HEK293 (cell line): ENCODE measurements at regions not wholly inside any gene's neighbourhood (a gene's known extent, or its start where the extent isn't known, plus 50 kb on each side); places are given as distances from the start of the nearest gene placed in this dataset.

ENCODE experiments used
- KLF8 ChIP-seq: fragments of 450-650 bp; formaldehyde crosslinking; IDR thresholded peaks from 2 replicates; pipeline ENCODE4 v1.5.1; 2016; ENCODE audit warnings: missing biosample characterization, missing genetic modification characterization
- OVOL3 ChIP-seq: fragments of 450-650 bp; formaldehyde crosslinking; IDR thresholded peaks from 2 replicates; pipeline ENCODE4 v1.5.1; 2016; ENCODE audit warnings: missing biosample characterization, missing genetic modification characterization
- SCRT1 ChIP-seq: fragments of 450-650 bp; formaldehyde crosslinking; IDR thresholded peaks from 2 replicates; pipeline ENCODE4 v1.5.1; 2016; ENCODE audit warnings: missing biosample characterization, missing genetic modification characterization, borderline replicate concordance
- SP3 ChIP-seq: fragments of 450-650 bp; formaldehyde crosslinking; IDR thresholded peaks from 2 replicates; pipeline ENCODE4 v1.5.1; 2016; ENCODE audit warnings: missing biosample characterization, missing genetic modification characterization
- YY2 ChIP-seq: fragments of 450-650 bp; formaldehyde crosslinking; IDR thresholded peaks from 2 replicates; pipeline ENCODE4 v1.5.1; 2016; ENCODE audit warnings: missing biosample characterization, missing genetic modification characterization
- ZBTB1 ChIP-seq: fragments of 450-650 bp; formaldehyde crosslinking; IDR thresholded peaks from 2 replicates; pipeline ENCODE4 v1.5.1; 2016; ENCODE audit warnings: missing biosample characterization, missing genetic modification characterization
- ZBTB48 ChIP-seq: fragments of 450-650 bp; formaldehyde crosslinking; IDR thresholded peaks from 2 replicates; pipeline ENCODE4 v1.5.1; 2016; ENCODE audit warnings: missing biosample characterization, missing genetic modification characterization
- ZNF112 ChIP-seq: fragments of 450-650 bp; formaldehyde crosslinking; IDR thresholded peaks from 2 replicates; pipeline ENCODE4 v1.5.0; 2017; ENCODE audit warnings: missing biosample characterization, missing genetic modification characterization
- ZNF202 ChIP-seq: fragments of 450-650 bp; formaldehyde crosslinking; IDR thresholded peaks from 2 replicates; pipeline ENCODE4 v1.5.1; 2016; ENCODE audit warnings: missing biosample characterization, missing genetic modification characterization, borderline replicate concordance
- ZNF335 ChIP-seq: fragments of 450-650 bp; formaldehyde crosslinking; conservative IDR thresholded peaks from 2 replicates; pipeline ENCODE4 v1.5.1; 2016; ENCODE audit warnings: missing biosample characterization, missing genetic modification characterization
- ZNF37A ChIP-seq: fragments of 450-650 bp; IDR thresholded peaks from 2 replicates; pipeline ENCODE4 v1.5.1; 2018; ENCODE audit warnings: missing biosample characterization, missing genetic modification characterization
- ZNF426 ChIP-seq: fragments of 450-650 bp; formaldehyde crosslinking; IDR thresholded peaks from 2 replicates; pipeline ENCODE4 v1.5.1; 2017; ENCODE audit warnings: missing biosample characterization, missing genetic modification characterization, mild to moderate bottlenecking, inconsistent platforms, moderate library complexity
- ZNF558 ChIP-seq: fragments of 450-650 bp; formaldehyde crosslinking; IDR thresholded peaks from 2 replicates; pipeline ENCODE4 v1.5.1; 2016; ENCODE audit warnings: missing biosample characterization, missing genetic modification characterization
- ZNF596 ChIP-seq: fragments of 450-650 bp; IDR thresholded peaks from 2 replicates; pipeline ENCODE4 v1.5.0; 2018; ENCODE audit warnings: missing biosample characterization, mild to moderate bottlenecking, missing genetic modification characterization, moderate library complexity
- ZNF626 ChIP-seq: fragments of 450-650 bp; sonication (Bioruptor Pico); formaldehyde crosslinking; IDR thresholded peaks from 2 replicates; pipeline ENCODE4 v1.5.1; 2018; ENCODE audit warnings: missing biosample characterization, missing genetic modification characterization, inconsistent platforms
- ZNF792 ChIP-seq: fragments of 450-650 bp; formaldehyde crosslinking; IDR thresholded peaks from 2 replicates; pipeline ENCODE4 v1.5.1; 2016; ENCODE audit warnings: missing biosample characterization, missing genetic modification characterization
- ZSCAN30 ChIP-seq: fragments of 450-650 bp; IDR thresholded peaks from 2 replicates; pipeline ENCODE4 v1.5.1; 2018; ENCODE audit warnings: missing biosample characterization, mild to moderate bottlenecking, missing genetic modification characterization, moderate library complexity
- TF ChIP-seq, protein P1 (sequence below): fragments of 450-650 bp; formaldehyde crosslinking; IDR thresholded peaks from 2 replicates; pipeline ENCODE4 v1.5.1; 2016; ENCODE audit warnings: missing biosample characterization, missing genetic modification characterization
- TF ChIP-seq, protein P2 (sequence below): fragments of 450-650 bp; formaldehyde crosslinking; IDR thresholded peaks from 2 replicates; pipeline ENCODE4 v1.5.1; 2017; ENCODE audit warnings: missing biosample characterization, missing genetic modification characterization
- TF ChIP-seq, protein P3 (sequence below): fragments of 450-650 bp; formaldehyde crosslinking; IDR thresholded peaks from 2 replicates; pipeline ENCODE4 v1.5.1; 2016; ENCODE audit warnings: missing biosample characterization, missing genetic modification characterization, borderline replicate concordance
- TF ChIP-seq, protein P4 (sequence below): fragments of 450-650 bp; formaldehyde crosslinking; optimal IDR thresholded peaks from 2 replicates; pipeline ENCODE3; 2016; ENCODE audit warnings: missing biosample characterization, mild to moderate bottlenecking, missing genetic modification characterization
- TF ChIP-seq, protein P5 (sequence below): fragments of 450-650 bp; formaldehyde crosslinking; IDR thresholded peaks from 2 replicates; pipeline ENCODE4 v1.5.1; 2017; ENCODE audit warnings: missing biosample characterization, missing genetic modification characterization
- TF ChIP-seq, protein P6 (sequence below): fragments of 450-650 bp; formaldehyde crosslinking; IDR thresholded peaks from 2 replicates; pipeline ENCODE4 v1.5.1; 2016; ENCODE audit warnings: missing biosample characterization, missing genetic modification characterization
- TF ChIP-seq, protein P7 (sequence below): fragments of 450-650 bp; formaldehyde crosslinking; IDR thresholded peaks from 2 replicates; pipeline ENCODE4 v1.5.1; 2016; ENCODE audit warnings: missing biosample characterization, missing genetic modification characterization

DNA sequence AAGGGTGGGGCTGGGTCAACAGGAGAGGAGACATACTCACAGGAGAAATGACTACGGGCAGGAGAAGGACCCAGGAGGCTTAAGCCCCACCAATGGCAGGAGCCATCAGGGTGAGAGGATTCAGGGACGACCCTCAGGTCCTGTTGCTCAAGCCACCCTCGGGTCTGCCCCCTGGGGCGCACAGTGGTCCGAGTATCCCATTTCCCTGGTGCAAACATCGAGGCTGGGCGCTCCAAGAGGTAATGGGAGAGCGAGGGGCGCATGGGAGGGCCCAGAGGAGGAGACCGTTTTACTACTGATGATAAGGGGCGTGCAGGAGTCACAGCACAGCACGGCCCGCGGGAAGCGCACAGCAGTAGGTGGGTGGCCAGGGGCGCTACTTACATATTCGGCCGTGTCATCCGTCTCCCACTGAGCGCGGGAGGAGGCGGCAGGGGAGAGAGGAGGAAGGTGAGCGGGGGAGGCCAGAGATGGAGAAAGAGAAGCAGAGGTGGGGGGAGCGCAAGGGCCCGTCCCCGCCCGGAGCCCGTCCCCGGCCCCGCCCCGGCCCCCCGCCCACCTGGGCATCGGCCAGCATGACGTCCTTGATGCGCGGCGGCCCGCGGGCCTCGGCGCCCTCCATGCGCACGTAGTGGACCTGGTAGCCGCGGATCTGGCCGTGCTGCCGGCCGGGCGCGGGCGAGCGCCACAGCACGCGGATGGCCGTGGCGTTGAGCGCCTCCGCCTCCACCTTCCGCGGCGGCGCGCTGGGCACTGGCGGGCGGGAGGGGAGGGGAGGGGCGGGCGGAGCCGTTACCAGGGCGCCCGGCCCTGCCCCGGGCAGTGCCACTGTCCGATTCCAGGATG is 111.5 kb downstream of the PTPRS start (continued):
- TF ChIP-seq, protein P1, sequence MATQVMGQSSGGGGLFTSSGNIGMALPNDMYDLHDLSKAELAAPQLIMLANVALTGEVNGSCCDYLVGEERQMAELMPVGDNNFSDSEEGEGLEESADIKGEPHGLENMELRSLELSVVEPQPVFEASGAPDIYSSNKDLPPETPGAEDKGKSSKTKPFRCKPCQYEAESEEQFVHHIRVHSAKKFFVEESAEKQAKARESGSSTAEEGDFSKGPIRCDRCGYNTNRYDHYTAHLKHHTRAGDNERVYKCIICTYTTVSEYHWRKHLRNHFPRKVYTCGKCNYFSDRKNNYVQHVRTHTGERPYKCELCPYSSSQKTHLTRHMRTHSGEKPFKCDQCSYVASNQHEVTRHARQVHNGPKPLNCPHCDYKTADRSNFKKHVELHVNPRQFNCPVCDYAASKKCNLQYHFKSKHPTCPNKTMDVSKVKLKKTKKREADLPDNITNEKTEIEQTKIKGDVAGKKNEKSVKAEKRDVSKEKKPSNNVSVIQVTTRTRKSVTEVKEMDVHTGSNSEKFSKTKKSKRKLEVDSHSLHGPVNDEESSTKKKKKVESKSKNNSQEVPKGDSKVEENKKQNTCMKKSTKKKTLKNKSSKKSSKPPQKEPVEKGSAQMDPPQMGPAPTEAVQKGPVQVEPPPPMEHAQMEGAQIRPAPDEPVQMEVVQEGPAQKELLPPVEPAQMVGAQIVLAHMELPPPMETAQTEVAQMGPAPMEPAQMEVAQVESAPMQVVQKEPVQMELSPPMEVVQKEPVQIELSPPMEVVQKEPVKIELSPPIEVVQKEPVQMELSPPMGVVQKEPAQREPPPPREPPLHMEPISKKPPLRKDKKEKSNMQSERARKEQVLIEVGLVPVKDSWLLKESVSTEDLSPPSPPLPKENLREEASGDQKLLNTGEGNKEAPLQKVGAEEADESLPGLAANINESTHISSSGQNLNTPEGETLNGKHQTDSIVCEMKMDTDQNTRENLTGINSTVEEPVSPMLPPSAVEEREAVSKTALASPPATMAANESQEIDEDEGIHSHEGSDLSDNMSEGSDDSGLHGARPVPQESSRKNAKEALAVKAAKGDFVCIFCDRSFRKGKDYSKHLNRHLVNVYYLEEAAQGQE: no peak
- TF ChIP-seq ZNF202 (tag by site-specific recombination) (no peak), ZSCAN30 (tag by site-specific recombination) (no peak), ZBTB1 (tag by site-specific recombination) (no peak), ZNF626 (no peak), ZNF37A (tag by site-specific recombination) (no peak), YY2 (tag by site-specific recombination) (no peak), ZNF112 (no peak), ZNF426 (tag by site-specific recombination) (no peak), ZNF558 (tag by site-specific recombination) (no peak), ZBTB48 (no peak), ZNF596 (tag by site-specific recombination) (no peak), KLF8 (no peak), OVOL3 (tag by site-specific recombination) (no peak), ZNF335 (tag by site-specific recombination) (no peak; the same call in 1 of the 2 replicates), ZNF792 (tag by site-specific recombination) (no peak), SCRT1 (tag by site-specific recombination) (no peak), SP3 (tag by site-specific recombination) (no peak)
- TF ChIP-seq, protein P2, sequence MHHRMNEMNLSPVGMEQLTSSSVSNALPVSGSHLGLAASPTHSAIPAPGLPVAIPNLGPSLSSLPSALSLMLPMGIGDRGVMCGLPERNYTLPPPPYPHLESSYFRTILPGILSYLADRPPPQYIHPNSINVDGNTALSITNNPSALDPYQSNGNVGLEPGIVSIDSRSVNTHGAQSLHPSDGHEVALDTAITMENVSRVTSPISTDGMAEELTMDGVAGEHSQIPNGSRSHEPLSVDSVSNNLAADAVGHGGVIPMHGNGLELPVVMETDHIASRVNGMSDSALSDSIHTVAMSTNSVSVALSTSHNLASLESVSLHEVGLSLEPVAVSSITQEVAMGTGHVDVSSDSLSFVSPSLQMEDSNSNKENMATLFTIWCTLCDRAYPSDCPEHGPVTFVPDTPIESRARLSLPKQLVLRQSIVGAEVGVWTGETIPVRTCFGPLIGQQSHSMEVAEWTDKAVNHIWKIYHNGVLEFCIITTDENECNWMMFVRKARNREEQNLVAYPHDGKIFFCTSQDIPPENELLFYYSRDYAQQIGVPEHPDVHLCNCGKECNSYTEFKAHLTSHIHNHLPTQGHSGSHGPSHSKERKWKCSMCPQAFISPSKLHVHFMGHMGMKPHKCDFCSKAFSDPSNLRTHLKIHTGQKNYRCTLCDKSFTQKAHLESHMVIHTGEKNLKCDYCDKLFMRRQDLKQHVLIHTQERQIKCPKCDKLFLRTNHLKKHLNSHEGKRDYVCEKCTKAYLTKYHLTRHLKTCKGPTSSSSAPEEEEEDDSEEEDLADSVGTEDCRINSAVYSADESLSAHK (tag by site-specific recombination): no peak
- TF ChIP-seq, protein P3, sequence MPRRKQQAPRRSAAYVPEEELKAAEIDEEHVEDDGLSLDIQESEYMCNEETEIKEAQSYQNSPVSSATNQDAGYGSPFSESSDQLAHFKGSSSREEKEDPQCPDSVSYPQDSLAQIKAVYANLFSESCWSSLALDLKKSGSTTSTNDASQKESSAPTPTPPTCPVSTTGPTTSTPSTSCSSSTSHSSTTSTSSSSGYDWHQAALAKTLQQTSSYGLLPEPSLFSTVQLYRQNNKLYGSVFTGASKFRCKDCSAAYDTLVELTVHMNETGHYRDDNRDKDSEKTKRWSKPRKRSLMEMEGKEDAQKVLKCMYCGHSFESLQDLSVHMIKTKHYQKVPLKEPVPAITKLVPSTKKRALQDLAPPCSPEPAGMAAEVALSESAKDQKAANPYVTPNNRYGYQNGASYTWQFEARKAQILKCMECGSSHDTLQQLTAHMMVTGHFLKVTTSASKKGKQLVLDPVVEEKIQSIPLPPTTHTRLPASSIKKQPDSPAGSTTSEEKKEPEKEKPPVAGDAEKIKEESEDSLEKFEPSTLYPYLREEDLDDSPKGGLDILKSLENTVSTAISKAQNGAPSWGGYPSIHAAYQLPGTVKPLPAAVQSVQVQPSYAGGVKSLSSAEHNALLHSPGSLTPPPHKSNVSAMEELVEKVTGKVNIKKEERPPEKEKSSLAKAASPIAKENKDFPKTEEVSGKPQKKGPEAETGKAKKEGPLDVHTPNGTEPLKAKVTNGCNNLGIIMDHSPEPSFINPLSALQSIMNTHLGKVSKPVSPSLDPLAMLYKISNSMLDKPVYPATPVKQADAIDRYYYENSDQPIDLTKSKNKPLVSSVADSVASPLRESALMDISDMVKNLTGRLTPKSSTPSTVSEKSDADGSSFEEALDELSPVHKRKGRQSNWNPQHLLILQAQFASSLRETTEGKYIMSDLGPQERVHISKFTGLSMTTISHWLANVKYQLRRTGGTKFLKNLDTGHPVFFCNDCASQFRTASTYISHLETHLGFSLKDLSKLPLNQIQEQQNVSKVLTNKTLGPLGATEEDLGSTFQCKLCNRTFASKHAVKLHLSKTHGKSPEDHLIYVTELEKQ (tag by site-specific recombination): no peak
- TF ChIP-seq, protein P4, sequence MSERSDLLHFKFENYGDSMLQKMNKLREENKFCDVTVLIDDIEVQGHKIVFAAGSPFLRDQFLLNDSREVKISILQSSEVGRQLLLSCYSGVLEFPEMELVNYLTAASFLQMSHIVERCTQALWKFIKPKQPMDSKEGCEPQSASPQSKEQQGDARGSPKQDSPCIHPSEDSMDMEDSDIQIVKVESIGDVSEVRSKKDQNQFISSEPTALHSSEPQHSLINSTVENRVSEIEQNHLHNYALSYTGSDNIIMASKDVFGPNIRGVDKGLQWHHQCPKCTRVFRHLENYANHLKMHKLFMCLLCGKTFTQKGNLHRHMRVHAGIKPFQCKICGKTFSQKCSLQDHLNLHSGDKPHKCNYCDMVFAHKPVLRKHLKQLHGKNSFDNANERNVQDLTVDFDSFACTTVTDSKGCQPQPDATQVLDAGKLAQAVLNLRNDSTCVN (tag by site-specific recombination): peak; percentile 46
- TF ChIP-seq, protein P5, sequence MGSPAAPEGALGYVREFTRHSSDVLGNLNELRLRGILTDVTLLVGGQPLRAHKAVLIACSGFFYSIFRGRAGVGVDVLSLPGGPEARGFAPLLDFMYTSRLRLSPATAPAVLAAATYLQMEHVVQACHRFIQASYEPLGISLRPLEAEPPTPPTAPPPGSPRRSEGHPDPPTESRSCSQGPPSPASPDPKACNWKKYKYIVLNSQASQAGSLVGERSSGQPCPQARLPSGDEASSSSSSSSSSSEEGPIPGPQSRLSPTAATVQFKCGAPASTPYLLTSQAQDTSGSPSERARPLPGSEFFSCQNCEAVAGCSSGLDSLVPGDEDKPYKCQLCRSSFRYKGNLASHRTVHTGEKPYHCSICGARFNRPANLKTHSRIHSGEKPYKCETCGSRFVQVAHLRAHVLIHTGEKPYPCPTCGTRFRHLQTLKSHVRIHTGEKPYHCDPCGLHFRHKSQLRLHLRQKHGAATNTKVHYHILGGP: no peak
- TF ChIP-seq, protein P6, sequence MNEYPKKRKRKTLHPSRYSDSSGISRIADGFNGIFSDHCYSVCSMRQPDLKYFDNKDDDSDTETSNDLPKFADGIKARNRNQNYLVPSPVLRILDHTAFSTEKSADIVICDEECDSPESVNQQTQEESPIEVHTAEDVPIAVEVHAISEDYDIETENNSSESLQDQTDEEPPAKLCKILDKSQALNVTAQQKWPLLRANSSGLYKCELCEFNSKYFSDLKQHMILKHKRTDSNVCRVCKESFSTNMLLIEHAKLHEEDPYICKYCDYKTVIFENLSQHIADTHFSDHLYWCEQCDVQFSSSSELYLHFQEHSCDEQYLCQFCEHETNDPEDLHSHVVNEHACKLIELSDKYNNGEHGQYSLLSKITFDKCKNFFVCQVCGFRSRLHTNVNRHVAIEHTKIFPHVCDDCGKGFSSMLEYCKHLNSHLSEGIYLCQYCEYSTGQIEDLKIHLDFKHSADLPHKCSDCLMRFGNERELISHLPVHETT (tag by site-specific recombination): no peak
- TF ChIP-seq, protein P7, sequence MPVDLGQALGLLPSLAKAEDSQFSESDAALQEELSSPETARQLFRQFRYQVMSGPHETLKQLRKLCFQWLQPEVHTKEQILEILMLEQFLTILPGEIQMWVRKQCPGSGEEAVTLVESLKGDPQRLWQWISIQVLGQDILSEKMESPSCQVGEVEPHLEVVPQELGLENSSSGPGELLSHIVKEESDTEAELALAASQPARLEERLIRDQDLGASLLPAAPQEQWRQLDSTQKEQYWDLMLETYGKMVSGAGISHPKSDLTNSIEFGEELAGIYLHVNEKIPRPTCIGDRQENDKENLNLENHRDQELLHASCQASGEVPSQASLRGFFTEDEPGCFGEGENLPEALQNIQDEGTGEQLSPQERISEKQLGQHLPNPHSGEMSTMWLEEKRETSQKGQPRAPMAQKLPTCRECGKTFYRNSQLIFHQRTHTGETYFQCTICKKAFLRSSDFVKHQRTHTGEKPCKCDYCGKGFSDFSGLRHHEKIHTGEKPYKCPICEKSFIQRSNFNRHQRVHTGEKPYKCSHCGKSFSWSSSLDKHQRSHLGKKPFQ (tag by site-specific recombination): no peak
